Esophagus squamous epithelium (tissue), 5 donors: ENCODE measurements at regions not wholly inside any gene's neighbourhood (a gene's known extent, or its start where the extent isn't known, plus 50 kb on each side); places are given as distances from the start of the nearest gene placed in this dataset.

Experiments
- DNase-seq: peaks from one replicate; lab custom pipeline; 2025; lab: John Stamatoyannopoulos, UW
- H3K27ac ChIP-seq, 4 donors: fragments of 200-600 bp; sonication (generic); one replicate each; pipeline ENCODE4 v1.5.1; 2016 to 2019; ENCODE audit warnings: mild to moderate bottlenecking in 1 of 4
- H3K27me3 ChIP-seq, 4 donors: fragments of 200-600 bp; sonication (generic); 1 replicate in 3 of 4; 2 replicates in 1 of 4; pipeline versions ENCODE4 v1.5.1 to v1.6.0; 2017 to 2021; ENCODE audit warnings: antibody characterized with exemption in 1 of 4
- H3K36me3 ChIP-seq, 3 donors: fragments of 200-600 bp; sonication (generic); one replicate each; pipeline ENCODE4 v1.5.1; 2016 to 2019
- H3K4me1 ChIP-seq, 3 donors: fragments of 200-600 bp; sonication (generic); one replicate each; pipeline ENCODE4 v1.5.1; 2017 to 2019
- H3K4me3 ChIP-seq, 4 donors: fragments of 200-600 bp; sonication (generic); 1 replicate in 3 of 4; 2 replicates in 1 of 4; pipeline ENCODE4 v1.5.1; 2016 to 2019; ENCODE audit warnings: mild to moderate bottlenecking in 2 of 4, moderate library complexity in 1 of 4
- H3K9me3 ChIP-seq, 3 donors: fragments of 200-600 bp; sonication (generic); one replicate each; pipeline ENCODE4 v1.5.1; 2016 to 2019
- CTCF ChIP-seq, 6 experiments: fragments of 450-650 bp in 4 of 6; fragments of 200-600 bp in 2 of 6; sonication (generic) in 2 of 6; IDR thresholded peaks; one replicate each; pipeline ENCODE4 v1.5.1; 2016 to 2019; ENCODE audit warnings: antibody characterized with exemption in 6 of 6, mild to moderate bottlenecking in 4 of 6, moderate library complexity in 4 of 6
- POLR2A ChIP-seq, 4 donors: fragments of 450-650 bp; IDR thresholded peaks; one replicate each; pipeline ENCODE4 v1.6.1; 2017; ENCODE audit warnings: antibody characterized with exemption in 4 of 4, mild to moderate bottlenecking in 4 of 4, moderate library complexity in 3 of 4
- WGBS, 2 donors: methylation state at CpG; one replicate each; pipeline ENCODE4 v1.1.5; 2018; 5-methylcytosine and 5-hydroxymethylcytosine counted together
- intact Hi-C: fragments of 100-400 bp; cut with DNase I; formaldehyde crosslinking; loops from one replicate; pipeline ENCODE4 v1.15.0; 2022
- donor health status: DM: yes; HTN: yes; CAD: no.

GRCh38 chr4:56238251-56238650, 149.0 kb downstream of the AASDH start:
- TF ChIP-seq POLR2A (IDR thresholded peaks at IDR 0.05) (no peak), CTCF (IDR thresholded peaks at IDR 0.05) (no peak)
- 91 to 94% methylated on average over 3 of the region's 3 CpGs for WGBS, 2 donors

GRCh38 chr4:56235725-56236124, 151.6 kb downstream of the AASDH start:
- Histone ChIP-seq H3K27me3 (no peaks in the 10 kb centered on the region), H3K36me3 (no peaks in the 10 kb centered on the region), H3K4me3 (no peak overlapping the region), H3K9me3 (no peaks in the 10 kb centered on the region), H3K4me1 (no peaks in the 10 kb centered on the region), H3K27ac (no peak overlapping the region)
- WGBS, 2 donors: 64 to 78% methylated on average over 4 of the region's 4 CpGs
- no peak for DNase-seq
- TF ChIP-seq POLR2A (IDR thresholded peaks at IDR 0.05) (no peak), CTCF (IDR thresholded peaks at IDR 0.05) (no peak)
- intact Hi-C loops: no loop called here

More at GRCh38 chr4:56238251-56238650, 149.0 kb downstream of the AASDH start:
- Histone ChIP-seq H3K36me3 (no peaks in the 10 kb centered on the region), H3K27ac (no peak overlapping the region), H3K27me3 (peaks cover 0 to 3% (median 0%) of the 10 kb centered on the region in 4 donors), H3K4me3 (no peak overlapping the region), H3K9me3 (no peaks in the 10 kb centered on the region), H3K4me1 (no peaks in the 10 kb centered on the region)
- intact Hi-C loops: no loop called here
- no peak for DNase-seq

- Histone ChIP-seq H3K9me3 (no peaks in the 10 kb centered on the region), H3K4me1 (no peaks in the 10 kb centered on the region), H3K4me3 (no peak overlapping the region), H3K27ac (no peak overlapping the region), H3K27me3 (no peaks in the 10 kb centered on the region), H3K36me3 (no peaks in the 10 kb centered on the region)
- intact Hi-C loops: no loop called here
- DNase-seq: no peak
- TF ChIP-seq POLR2A (IDR thresholded peaks at IDR 0.05) (no peak), CTCF (IDR thresholded peaks at IDR 0.05) (no peak)
- 84 to 95% methylated on average over 3 of the region's 3 CpGs for WGBS, 2 donors
These were observed 152.3 kb downstream of the AASDH start for GRCh38 chr4:56235011-56235410.

GRCh38 chr4:56234098-56234497, 153.2 kb downstream of the AASDH start:
- H3K9me3 ChIP-seq: no peaks in the 10 kb centered on the region
- 80 to 100% methylated on average over 1 of the region's 1 CpG for WGBS, 2 donors
- no peaks in the 10 kb centered on the region for H3K4me1 ChIP-seq
- no peaks in the 10 kb centered on the region for H3K36me3 ChIP-seq
- intact Hi-C loops: no loop called here
- H3K27me3 ChIP-seq: no peaks in the 10 kb centered on the region
- no peak for DNase-seq
- TF ChIP-seq POLR2A (IDR thresholded peaks at IDR 0.05) (no peak), CTCF (IDR thresholded peaks at IDR 0.05) (no peak)
- H3K27ac ChIP-seq: no peak overlapping the region
- no peak overlapping the region for H3K4me3 ChIP-seq

- 66 to 69% methylated on average over 3 of the region's 3 CpGs for WGBS, 2 donors
- TF ChIP-seq CTCF (IDR thresholded peaks at IDR 0.05) (no peak), POLR2A (IDR thresholded peaks at IDR 0.05) (no peak)
- no peaks in the 10 kb centered on the region for H3K9me3 ChIP-seq
These were observed 155.9 kb downstream of the AASDH start for GRCh38 chr4:56231410-56231809.

More at GRCh38 chr4:56231410-56231809, 155.9 kb downstream of the AASDH start:
- H3K4me1 ChIP-seq: no peaks in the 10 kb centered on the region
- H3K27me3 ChIP-seq: no peaks in the 10 kb centered on the region
- H3K36me3 ChIP-seq: no peaks in the 10 kb centered on the region
- intact Hi-C loops: no loop called here
- no peak for DNase-seq
- H3K27ac ChIP-seq: no peak overlapping the region
- H3K4me3 ChIP-seq: no peak overlapping the region
